ENCODE measurements at regions not wholly inside any gene's neighbourhood (a gene's known extent, or its start where the extent isn't known, plus 50 kb on each side); places are given as distances from the start of the nearest gene placed in this dataset.

DNA sequence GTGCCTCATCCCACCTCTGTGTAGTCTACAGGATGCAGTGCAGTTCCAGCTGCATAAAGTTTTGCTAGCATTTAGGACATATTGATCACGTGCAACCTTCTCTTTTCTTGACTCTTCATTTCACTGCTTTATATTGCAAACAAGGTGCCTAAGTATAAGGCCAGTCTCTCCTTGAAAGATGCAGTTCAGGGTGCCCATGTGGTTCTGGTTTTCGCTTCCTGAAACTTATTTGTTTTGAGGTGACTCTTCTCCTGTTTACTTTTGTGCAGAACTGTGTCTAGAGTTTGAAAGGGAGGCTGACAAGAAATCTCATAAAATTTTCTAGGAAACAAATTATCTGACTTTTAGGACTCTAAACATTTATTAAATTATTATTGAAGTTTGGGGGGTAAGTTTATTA is 189.9 kb downstream of the UBE2E3 start:
- peaks cover 5% of the 10 kb centered on the region for H3K4me1 ChIP-seq (ENCODE audit: control insufficient read depth, insufficient read depth, low read length)
- no peak overlapping the region for H3K9ac ChIP-seq (ENCODE audit: low read length)
- no peaks in the 10 kb centered on the region for H3K36me3 ChIP-seq (ENCODE audit: control insufficient read depth, insufficient read depth, low read length, severe bottlenecking)

DNA sequence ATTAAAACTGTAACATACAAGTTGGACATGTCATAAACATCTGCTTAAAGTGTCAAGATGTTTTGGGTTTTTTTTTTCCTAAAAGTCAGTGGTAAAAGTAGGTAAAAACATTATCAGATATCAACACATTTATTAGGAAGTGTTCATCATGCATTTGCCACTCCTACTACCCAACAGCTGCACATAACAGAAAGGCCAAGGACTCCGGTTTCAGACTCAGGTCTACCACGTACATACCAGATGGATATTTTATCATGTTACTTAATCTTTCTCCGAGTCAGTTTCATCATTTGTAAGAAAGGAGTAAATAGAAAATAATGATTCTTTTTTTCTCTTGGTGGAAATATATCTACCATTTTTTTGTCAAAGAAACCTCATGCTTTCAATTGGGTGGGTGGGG is 192.3 kb downstream of the UBE2E3 start:
- no peaks in the 10 kb centered on the region for H3K36me3 ChIP-seq (ENCODE audit: control insufficient read depth, insufficient read depth, low read length, severe bottlenecking)
- no peak overlapping the region for H3K4me3 ChIP-seq (ENCODE audit: low read length)
- no peaks in the 10 kb centered on the region for H3K9me3 ChIP-seq (ENCODE audit: control insufficient read depth, low read length)
- no peaks in the 10 kb centered on the region for H3K27me3 ChIP-seq (replicated peaks; ENCODE audit: control insufficient read depth, insufficient read depth, low read length)
- DNase-seq (ENCODE audit: low read depth), result no peak
- H3K4me1 ChIP-seq (ENCODE audit: control insufficient read depth, insufficient read depth, low read length), result peaks cover 7% of the 10 kb centered on the region
- no peak overlapping the region for H3K9ac ChIP-seq (ENCODE audit: low read length)

More for the DNA sequence above, 189.9 kb downstream of the UBE2E3 start:
- Histone ChIP-seq H3K27me3 (replicated peaks; ENCODE audit: control insufficient read depth, insufficient read depth, low read length) (no peaks in the 10 kb centered on the region), H3K4me3 (ENCODE audit: low read length) (no peak overlapping the region), H3K9me3 (ENCODE audit: control insufficient read depth, low read length) (no peaks in the 10 kb centered on the region)
- DNase-seq (ENCODE audit: low read depth), result no peak

- Histone ChIP-seq H3K27me3 (replicated peaks; ENCODE audit: control insufficient read depth, insufficient read depth, low read length) (no peaks in the 10 kb centered on the region), H3K4me3 (ENCODE audit: low read length) (no peak overlapping the region), H3K4me1 (ENCODE audit: control insufficient read depth, insufficient read depth, low read length) (peaks cover 7% of the 10 kb centered on the region), H3K36me3 (ENCODE audit: control insufficient read depth, insufficient read depth, low read length, severe bottlenecking) (no peaks in the 10 kb centered on the region), H3K9me3 (ENCODE audit: control insufficient read depth, low read length) (no peaks in the 10 kb centered on the region), H3K9ac (ENCODE audit: low read length) (no peak overlapping the region)
- peak; percentile 82 for DNase-seq (ENCODE audit: low read depth)
Measured at GRCh38 chr2:181174611-181175580, 194.5 kb downstream of the UBE2E3 start.

GRCh38 chr2:181176540-181176939 is 196.1 kb downstream of the UBE2E3 start:
- Histone ChIP-seq H3K4me3 (ENCODE audit: low read length) (no peak overlapping the region), H3K36me3 (ENCODE audit: control insufficient read depth, insufficient read depth, low read length, severe bottlenecking) (no peaks in the 10 kb centered on the region), H3K4me1 (ENCODE audit: control insufficient read depth, insufficient read depth, low read length) (peaks cover 7% of the 10 kb centered on the region), H3K27me3 (replicated peaks; ENCODE audit: control insufficient read depth, insufficient read depth, low read length) (no peaks in the 10 kb centered on the region), H3K9ac (ENCODE audit: low read length) (no peak overlapping the region), H3K9me3 (ENCODE audit: control insufficient read depth, low read length) (no peaks in the 10 kb centered on the region)
- no peak for DNase-seq (ENCODE audit: low read depth)

DNA sequence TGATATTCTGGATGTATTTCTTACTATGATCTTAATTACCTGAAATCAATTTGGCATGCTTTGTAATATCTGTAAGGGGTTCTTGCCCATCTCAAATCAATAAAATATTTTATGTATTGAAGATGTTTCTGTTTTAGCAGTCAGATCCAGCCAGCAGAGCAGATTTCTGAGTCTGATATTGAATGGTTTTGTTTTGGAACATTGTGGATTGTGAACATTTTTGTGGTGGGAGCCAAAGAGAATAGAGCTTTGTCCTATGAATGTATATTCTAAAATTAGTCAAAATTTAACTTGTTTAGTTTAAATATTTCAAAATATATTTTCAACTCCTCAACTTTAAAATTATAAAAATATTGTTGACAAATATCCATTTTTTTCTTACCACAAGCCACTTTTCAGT is 197.0 kb downstream of the UBE2E3 start:
- peaks cover 7% of the 10 kb centered on the region for H3K4me1 ChIP-seq (ENCODE audit: control insufficient read depth, insufficient read depth, low read length)
- no peak overlapping the region for H3K4me3 ChIP-seq (ENCODE audit: low read length)
- peak; percentile 58 for DNase-seq (ENCODE audit: low read depth)
- H3K36me3 ChIP-seq (ENCODE audit: control insufficient read depth, insufficient read depth, low read length, severe bottlenecking), result no peaks in the 10 kb centered on the region
- H3K9ac ChIP-seq (ENCODE audit: low read length), result no peak overlapping the region
- no peaks in the 10 kb centered on the region for H3K27me3 ChIP-seq (replicated peaks; ENCODE audit: control insufficient read depth, insufficient read depth, low read length)
- H3K9me3 ChIP-seq (ENCODE audit: control insufficient read depth, low read length), result no peaks in the 10 kb centered on the region

GRCh38 chr2:181178130-181178529 is 197.7 kb downstream of the UBE2E3 start:
- Histone ChIP-seq H3K27me3 (replicated peaks; ENCODE audit: control insufficient read depth, insufficient read depth, low read length) (no peaks in the 10 kb centered on the region), H3K36me3 (ENCODE audit: control insufficient read depth, insufficient read depth, low read length, severe bottlenecking) (no peaks in the 10 kb centered on the region), H3K4me1 (ENCODE audit: control insufficient read depth, insufficient read depth, low read length) (peaks cover 7% of the 10 kb centered on the region), H3K9me3 (ENCODE audit: control insufficient read depth, low read length) (no peaks in the 10 kb centered on the region), H3K9ac (ENCODE audit: low read length) (no peak overlapping the region), H3K4me3 (ENCODE audit: low read length) (no peak overlapping the region)
- no peak for DNase-seq (ENCODE audit: low read depth)

DNA sequence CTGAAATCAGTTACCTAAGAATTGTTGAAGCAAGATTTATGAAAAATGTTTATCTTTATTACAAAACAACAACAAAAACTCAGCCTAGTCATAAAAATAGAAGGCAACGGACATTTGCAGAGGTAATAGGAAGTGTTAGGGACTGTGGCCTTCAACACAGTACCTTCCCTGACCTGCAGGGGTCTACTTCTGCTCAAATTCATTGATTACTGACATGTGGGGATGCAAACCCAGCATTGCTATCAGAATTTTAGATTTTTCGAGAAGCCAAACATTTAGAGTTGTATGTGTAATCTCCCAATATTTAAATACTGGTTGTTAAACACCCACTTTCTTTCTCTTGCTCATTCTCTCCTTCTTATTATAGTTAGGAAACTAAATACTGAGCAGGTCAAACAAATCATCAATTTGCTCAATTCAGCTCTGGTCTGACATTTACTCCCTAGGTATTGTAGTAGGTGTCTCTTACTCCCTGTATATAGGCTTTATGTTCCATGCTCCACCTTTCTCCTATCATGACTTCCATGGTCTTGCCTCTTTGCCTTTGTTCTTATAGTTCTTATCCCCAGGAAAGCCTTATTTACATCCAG is 198.5 kb downstream of the UBE2E3 start:
- no peaks in the 10 kb centered on the region for H3K36me3 ChIP-seq (ENCODE audit: control insufficient read depth, insufficient read depth, low read length, severe bottlenecking)
- peaks cover 10% of the 10 kb centered on the region for H3K4me1 ChIP-seq (ENCODE audit: control insufficient read depth, insufficient read depth, low read length)
- DNase-seq (ENCODE audit: low read depth), result no peak
- no peak overlapping the region for H3K9ac ChIP-seq (ENCODE audit: low read length)
- H3K4me3 ChIP-seq (ENCODE audit: low read length), result no peak overlapping the region
- H3K27me3 ChIP-seq (replicated peaks; ENCODE audit: control insufficient read depth, insufficient read depth, low read length), result no peaks in the 10 kb centered on the region
- H3K9me3 ChIP-seq (ENCODE audit: control insufficient read depth, low read length), result no peaks in the 10 kb centered on the region

- H3K4me3 ChIP-seq (ENCODE audit: low read length), result no peak overlapping the region
- peak; percentile 64 for DNase-seq (ENCODE audit: low read depth)
- no peak overlapping the region for H3K9ac ChIP-seq (ENCODE audit: low read length)
- H3K36me3 ChIP-seq (ENCODE audit: control insufficient read depth, insufficient read depth, low read length, severe bottlenecking), result no peaks in the 10 kb centered on the region
- H3K27me3 ChIP-seq (replicated peaks; ENCODE audit: control insufficient read depth, insufficient read depth, low read length), result no peaks in the 10 kb centered on the region
- no peaks in the 10 kb centered on the region for H3K9me3 ChIP-seq (ENCODE audit: control insufficient read depth, low read length)
- H3K4me1 ChIP-seq (ENCODE audit: control insufficient read depth, insufficient read depth, low read length), result peaks cover 8% of the 10 kb centered on the region
Measured at GRCh38 chr2:181183878-181184542, 203.6 kb downstream of the UBE2E3 start.

GRCh38 chr2:181185421-181185820 is 205.0 kb downstream of the UBE2E3 start:
- Histone ChIP-seq H3K27me3 (replicated peaks; ENCODE audit: control insufficient read depth, insufficient read depth, low read length) (no peaks in the 10 kb centered on the region), H3K36me3 (ENCODE audit: control insufficient read depth, insufficient read depth, low read length, severe bottlenecking) (no peaks in the 10 kb centered on the region), H3K9ac (ENCODE audit: low read length) (no peak overlapping the region), H3K4me1 (ENCODE audit: control insufficient read depth, insufficient read depth, low read length) (peaks cover 8% of the 10 kb centered on the region), H3K9me3 (ENCODE audit: control insufficient read depth, low read length) (no peaks in the 10 kb centered on the region), H3K4me3 (ENCODE audit: low read length) (no peak overlapping the region)
- no peak for DNase-seq (ENCODE audit: low read depth)

DNA sequence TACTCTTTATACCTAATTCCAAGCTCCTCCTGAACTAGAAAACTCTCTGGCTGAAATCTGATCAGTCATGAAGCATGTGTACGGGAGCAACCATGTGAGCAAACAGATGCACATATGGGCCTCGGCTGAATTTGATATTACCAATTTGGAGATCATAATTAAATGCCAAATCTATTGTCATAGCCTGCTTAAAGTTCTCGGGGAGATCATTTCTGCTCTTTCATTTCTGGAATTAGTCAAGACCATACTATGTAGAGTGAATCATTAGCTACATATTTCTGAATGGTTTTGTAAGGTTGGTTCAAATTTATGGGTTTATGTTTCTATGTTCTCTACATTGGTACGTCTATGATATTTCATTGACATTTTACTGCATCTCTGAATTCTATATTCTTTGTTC is 205.5 kb downstream of the UBE2E3 start:
- no peaks in the 10 kb centered on the region for H3K36me3 ChIP-seq (ENCODE audit: control insufficient read depth, insufficient read depth, low read length, severe bottlenecking)
- no peaks in the 10 kb centered on the region for H3K27me3 ChIP-seq (replicated peaks; ENCODE audit: control insufficient read depth, insufficient read depth, low read length)
- H3K4me3 ChIP-seq (ENCODE audit: low read length), result no peak overlapping the region
- DNase-seq (ENCODE audit: low read depth), result peak; percentile 38
- H3K4me1 ChIP-seq (ENCODE audit: control insufficient read depth, insufficient read depth, low read length), result peaks cover 8% of the 10 kb centered on the region
- no peak overlapping the region for H3K9ac ChIP-seq (ENCODE audit: low read length)
- no peaks in the 10 kb centered on the region for H3K9me3 ChIP-seq (ENCODE audit: control insufficient read depth, low read length)

DNA sequence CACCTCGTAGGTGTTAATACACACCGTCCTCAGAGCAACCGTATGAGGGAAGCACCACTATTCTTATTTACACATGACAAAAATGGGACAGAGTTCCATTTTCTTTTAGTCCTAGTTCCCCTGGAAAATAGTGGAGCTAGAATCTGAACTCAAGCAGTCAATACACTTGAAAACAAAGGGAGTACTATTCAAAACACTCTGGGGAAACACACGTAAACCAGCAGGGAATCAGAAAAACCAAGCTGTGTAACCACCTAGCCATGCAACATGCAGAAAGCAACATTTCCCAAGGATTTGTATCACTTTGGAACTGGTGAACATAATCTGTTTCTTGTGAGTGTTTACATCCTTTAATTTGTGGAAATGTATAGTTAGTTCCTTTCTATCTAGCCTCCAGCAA is 208.2 kb downstream of the UBE2E3 start:
- peaks cover 7% of the 10 kb centered on the region for H3K4me1 ChIP-seq (ENCODE audit: control insufficient read depth, insufficient read depth, low read length)
- no peaks in the 10 kb centered on the region for H3K36me3 ChIP-seq (ENCODE audit: control insufficient read depth, insufficient read depth, low read length, severe bottlenecking)
- H3K4me3 ChIP-seq (ENCODE audit: low read length), result no peak overlapping the region
- H3K9ac ChIP-seq (ENCODE audit: low read length), result no peak overlapping the region
- H3K27me3 ChIP-seq (replicated peaks; ENCODE audit: control insufficient read depth, insufficient read depth, low read length), result no peaks in the 10 kb centered on the region
- DNase-seq (ENCODE audit: low read depth), result no peak
- no peaks in the 10 kb centered on the region for H3K9me3 ChIP-seq (ENCODE audit: control insufficient read depth, low read length)

Data from adipocyte (in vitro differentiated cells).